Kidney capillary endothelial cell (primary cell): ENCODE measurements at regions not wholly inside any gene's neighbourhood (a gene's known extent, or its start where the extent isn't known, plus 50 kb on each side); places are given as distances from the start of the nearest gene placed in this dataset.
"Not testable (repeated sequence)": the region's sequence is repeated elsewhere in the genome, so short reads cannot be mapped to it uniquely, and the experiment has no call there.

Source experiments
- DNase-seq: peaks from one replicate; pipeline ENCODE4 v3.0.0-alpha.2; 2018; ENCODE audit warnings: low spot score

DNA sequence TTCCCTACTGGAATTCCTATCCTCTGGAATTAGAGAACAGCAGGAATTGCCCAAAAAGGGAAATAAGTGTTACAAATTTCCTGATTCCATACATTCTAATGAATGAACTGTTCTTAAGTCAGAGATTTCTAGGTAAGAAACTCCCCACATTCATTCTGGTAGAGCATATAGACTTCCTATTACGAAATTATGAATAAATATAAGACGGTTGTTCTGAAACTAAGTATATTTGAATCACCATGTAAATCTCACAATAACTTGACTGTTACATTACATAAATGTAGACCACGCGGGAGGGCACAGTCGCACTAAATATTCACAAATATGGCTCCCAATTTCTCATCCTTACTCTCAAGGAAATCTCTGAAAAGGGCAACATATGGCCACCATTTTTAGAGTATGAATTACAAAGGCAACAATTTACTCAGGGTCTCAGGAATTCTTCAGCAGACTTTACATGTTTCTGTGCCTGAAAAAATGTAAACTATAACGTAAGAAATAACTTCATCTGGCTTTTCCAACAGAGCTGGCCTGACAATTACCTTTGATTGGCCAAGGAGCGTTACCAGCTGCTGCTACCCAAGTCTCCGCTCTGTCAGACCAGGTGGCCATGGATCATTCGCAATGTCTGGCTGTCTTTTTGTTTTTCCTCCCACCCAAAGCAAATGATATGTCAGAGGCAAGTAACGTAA, 115.8 kb downstream of the MPP7 start:
- no peak for DNase-seq

DNA sequence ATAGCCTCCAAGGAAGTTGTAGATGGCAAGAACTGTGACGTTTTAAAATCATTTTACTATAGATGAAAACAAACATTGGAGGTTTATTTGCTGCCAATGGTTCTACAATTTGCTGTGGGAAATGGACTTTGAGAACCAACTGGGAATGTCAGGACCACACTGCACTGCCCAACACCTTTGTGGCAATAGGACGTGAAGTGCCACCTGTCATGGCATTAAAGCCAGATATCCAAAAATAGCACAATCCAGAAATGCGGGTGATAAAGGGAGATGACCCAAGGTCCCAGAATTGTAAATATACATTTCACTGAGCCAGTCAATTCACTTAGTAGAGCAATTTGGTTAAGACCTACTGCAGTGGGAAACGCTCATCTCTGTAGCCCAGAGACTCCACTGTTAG, 116.4 kb downstream of the MPP7 start:
- no peak for DNase-seq

DNA sequence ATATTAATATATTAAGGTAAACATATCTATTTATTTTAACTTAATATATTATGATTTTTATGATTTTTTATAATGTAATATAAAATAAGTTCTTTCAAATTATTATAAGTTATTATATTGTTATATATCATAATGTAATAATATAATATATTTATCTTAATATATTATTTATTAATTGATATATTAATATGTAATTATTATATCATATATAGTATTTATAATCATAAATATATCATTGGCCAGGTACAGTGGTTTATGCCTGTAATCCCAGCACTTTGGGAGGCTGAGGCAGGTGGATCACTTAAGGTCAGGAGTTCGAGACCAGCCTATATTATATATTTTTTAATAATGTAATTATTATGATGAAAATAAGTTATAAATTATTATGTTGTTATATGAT, 118.1 kb downstream of the MPP7 start:
- no peak for DNase-seq

DNA sequence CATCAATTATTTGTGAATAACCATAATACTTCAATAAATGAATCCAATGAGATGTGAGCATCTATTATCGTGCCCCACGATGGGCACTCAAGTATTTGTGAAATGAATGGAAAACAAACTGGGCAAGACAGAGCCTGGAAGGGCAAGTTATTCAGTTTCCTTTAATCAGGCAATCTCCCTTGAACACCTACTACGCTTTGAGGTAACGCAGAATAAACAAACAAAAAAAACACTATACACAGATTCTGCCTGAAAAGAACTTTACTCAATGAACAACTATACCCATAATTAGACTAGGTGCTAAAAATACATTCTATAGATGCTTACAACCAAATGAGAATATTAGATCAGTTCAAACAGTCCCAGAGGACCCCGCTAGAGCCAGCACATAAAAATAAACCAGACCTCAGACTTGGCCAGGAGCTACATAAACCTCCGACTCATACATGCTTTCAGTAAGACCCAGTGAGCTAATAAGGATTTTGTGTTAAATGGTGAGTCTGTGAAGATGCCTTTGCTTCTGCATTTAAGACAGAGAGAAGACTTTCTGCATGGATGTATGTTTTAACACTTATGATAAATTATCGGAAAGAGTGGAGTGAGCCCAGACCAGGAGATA, 121.3 kb downstream of the MPP7 start:
- no peak for DNase-seq

DNA sequence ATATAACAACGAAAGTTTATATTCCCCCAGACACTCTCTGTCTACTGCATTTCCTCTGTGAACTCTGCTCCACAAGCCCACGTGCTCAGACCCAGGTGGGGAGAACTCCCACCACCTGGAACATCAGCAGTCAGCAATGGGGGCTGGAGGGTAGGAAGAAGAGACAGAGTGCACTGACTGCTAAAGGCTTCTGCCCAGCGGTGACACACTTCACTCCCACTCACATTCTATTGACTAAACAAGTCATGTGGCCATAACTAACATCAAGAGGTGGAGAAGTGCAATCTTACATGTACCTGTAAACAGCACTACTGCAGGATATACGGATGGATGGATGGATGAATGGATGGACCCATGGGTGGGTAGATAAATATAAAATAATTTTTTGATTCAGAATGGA, 122.2 kb downstream of the MPP7 start:
- DNase-seq: no peak

DNA sequence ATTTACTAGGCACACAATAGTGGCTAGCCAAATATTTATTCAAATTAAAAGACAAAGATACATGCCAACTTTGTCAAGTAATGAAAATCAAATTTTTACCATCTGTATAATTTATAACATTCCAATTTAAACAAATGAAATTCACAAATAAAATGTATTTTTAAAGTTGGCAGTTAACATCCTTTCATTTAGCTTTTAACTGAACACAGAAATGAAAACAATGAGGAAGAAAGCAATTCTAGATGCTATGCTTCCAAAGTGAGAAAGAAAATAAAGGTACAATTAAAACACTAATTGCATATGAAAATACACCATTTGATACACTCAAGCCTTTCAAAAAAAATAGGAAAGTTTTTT, 123.1 kb downstream of the MPP7 start:
- no peak for DNase-seq

DNA sequence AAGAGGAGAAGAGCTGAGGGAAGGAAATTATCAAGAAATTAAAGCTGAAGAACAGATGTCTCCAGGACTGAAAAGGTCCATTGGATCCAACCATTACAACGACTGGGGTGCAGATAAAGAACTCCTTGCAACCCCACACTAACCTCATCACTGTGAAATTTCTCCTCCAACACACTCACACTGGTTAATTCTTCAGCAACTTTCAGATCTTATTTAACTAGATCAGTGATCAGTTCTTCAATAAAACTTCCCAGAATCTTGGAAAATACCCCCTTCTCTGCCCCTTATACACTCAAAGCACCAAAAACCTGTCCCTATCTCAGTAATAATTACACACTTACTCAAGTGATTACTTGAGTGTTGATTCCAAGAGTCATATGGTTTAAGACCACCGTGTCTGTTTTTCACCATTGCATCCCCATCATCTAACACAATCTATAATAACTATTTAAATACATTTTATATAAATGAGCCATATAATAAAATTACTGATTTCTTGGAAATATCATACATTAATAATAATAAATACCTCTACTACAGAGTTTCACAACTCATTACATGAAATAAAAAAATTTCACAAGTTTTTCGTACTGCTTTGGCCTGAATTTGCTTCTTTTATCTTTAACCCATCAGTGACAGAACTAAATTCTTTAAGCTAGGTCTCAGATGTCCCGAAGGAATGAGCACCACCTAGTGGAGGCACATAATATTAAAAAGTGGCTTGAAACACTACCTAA, 123.7 kb downstream of the MPP7 start:
- peak; percentile 60 for DNase-seq

DNA sequence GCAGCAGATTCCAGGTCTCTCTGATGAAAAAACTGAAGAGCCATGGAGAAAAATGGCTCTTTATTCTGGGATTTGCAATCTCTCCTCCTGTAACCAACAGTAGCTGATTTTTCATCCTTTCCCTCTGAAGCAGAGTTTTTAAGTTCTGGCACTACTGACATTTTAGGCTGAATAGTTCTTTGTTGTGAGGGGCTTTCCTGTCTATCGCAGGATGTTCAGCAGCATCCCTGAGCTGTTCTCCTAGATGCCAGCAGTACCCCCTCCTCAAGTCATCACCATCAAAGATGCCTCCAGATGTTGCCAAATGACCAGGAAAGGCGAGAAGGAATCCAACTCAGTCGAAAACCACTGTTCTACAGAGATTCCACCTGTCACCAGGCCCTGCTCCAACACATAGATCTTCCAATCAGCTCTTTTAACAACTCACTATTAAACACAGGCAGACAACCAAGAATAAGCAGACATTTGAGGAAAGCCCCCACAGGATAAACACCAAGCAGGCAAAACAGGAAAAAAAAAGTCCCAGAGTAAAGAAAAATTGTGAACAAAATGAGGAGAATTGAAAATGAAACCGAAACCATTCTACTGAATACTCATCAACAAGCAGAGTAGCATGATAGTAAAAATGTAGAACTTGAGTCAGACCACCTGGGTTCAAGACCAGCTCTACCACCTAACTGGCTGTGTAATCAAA, 124.8 kb downstream of the MPP7 start:
- DNase-seq: no peak

DNA sequence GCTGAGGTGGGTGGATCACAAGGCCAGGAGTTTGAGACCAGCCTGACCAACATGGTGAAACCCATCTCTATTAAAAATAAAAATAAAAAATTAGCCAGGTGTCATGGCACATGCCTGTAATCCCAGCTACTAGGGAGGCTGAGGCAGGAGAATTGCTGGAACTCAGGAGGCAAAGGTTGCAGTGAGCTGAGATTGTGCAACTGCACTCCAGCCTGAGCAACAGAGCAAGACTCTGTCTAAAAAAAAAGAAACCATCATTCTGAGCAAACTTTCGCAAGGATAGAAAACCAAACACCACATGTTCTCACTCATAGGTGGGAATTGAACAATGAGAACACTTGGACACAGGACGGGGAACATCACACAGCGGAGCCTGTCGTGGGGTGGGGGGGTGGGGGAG, 126.4 kb downstream of the MPP7 start:
- not testable (repeated sequence) for DNase-seq

DNA sequence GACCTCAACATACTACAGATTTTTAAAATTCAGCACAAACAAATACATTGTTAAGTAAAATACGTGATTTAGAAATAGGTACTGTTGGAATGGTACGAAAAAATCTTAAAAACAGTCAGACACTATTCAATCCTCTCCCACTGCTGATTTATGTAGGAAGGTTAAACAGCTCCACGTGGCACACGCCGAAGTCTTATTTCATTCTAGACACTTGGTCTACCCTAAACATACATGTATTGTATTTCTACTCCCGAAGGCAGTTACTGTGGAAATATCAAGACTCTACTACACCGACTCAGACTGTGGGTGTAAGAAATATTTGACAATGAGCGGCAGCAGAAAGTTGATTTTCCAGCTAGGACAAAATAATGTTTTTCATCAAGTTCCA, 130.6 kb downstream of the MPP7 start:
- no peak for DNase-seq

DNA sequence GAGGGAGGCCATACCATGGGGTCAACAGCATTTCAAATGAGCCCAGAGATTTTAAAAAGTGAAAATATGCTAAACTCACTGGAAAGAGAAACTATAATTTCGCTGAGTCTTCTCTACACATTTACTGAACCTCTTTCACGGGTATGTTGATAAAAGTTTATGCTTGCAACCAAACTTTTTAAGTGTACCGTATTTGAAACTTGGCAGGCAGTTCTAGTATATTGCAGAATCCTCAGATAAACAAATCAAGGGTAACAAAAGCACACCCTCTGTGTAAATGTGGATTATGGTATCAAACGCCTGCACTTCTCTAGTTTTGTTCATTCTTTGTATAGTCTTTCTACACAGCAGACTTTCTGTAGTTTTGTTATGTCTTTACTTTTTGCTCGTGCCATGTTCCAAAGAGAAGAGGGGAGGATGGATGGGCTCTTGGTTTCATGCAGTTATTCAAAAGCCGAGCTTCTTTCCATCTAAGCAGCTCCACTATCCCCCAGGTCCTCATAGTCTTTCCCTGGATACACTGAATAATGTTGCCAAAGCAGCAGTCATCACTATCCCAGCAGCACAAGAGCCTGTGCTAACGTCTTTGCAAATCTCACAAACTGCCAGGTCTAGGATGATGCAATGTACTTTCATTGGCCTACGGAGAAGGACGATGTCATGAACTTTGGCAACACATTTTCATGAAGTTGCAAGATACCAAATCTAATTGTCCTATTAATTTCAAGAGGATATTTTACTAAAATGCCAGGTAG, 131.2 kb downstream of the MPP7 start:
- no peak for DNase-seq

DNA sequence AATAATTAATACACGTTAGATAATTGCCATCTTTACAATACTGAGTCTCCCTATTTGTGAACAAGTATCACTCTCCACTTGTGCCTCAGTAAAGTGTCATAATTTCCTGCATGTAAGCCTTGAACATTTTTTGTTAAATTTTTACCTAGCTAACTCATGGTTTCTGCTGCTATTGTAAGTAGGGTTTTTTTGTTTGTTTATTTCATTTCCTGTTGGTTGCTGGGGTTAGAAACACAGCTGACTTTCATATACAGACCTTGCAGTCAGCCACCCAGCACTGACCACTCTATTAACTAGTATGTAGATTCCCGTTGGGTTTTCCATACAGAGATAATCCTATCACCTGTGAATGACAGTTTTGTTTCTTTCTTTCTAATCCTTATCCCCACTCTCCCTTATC, 133.3 kb downstream of the MPP7 start:
- DNase-seq: no peak

DNA sequence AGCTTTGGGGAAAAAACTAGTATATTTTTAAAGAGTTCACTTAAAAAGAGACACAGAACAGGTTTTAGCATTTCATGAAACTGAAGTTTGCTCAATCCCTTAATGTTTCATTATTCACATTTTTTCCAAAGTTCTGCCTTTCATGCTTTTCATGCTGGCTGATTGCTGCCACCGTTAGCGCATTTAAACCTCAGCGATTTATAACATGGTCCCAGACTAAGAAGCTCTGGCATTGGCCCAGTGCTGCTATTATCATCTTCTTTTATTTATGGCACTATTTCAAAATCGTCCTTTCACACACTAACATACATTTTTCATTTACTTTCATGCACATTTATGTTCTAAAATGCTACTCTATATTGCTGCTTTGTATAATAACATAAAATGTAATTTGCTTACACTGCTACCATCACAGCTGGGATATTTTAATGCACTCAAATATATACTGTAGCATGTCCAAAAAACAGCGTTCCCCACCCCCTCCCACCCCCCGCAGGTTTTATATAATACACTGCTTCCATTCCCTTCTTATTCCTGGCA, 141.9 kb downstream of the MPP7 start:
- DNase-seq: no peak

DNA sequence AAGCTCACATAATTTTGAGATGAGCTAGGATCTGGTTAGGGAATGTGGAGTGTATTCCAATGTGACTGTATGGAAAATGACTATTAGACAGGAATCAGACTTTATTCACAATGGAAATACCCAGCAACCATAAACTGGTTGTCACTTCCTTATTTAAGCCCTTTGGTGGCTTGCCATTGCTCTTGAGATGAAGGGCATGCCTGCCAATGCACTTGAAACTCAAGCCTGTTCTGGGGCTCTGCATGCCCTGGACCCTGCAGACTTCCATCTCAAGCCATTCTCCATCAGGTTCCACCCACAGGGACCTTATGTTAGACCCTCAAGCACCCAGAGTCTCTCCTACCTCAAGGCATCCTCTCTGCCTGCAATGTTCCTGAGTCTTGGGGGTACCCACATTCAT, 145.5 kb downstream of the MPP7 start:
- DNase-seq: no peak

DNA sequence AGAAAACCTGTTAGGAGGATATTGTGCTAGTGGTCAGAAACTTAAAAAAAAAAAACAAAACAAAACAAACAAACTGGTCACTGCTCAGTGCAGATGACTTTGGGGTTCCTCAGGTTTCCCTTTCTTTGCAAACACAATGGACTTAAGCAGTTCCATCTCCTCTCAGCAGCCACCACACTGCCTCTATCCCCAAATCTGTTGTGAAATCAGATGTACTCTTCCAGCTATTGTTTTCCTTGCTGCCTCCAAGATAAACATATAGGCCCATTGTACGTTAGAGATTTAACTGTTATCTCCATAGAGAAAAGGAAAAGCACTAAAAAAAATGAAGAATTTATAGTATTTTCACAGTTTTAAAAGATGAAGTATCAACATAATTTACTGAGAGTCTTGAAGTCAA, 147.1 kb downstream of the MPP7 start:
- DNase-seq: no peak

DNA sequence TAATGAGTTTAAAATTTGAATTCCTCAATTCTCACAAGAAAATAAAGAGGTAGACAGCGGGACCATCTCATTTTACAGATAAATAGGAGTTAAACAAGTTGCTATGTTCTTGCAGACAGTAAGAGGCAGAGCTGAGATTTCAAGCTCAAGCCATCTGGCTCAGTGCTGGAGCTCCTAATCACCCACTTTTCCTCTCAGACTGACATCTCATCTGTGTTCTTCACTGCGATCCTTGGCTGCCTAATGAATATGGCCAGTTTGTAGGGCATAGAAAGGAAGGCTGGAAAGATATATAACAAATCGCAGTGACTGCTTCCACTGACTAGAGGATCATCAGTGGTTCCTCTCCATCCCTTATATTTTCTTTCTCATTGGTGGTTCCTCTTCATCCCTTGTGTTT, 151.2 kb downstream of the MPP7 start:
- DNase-seq: no peak

DNA sequence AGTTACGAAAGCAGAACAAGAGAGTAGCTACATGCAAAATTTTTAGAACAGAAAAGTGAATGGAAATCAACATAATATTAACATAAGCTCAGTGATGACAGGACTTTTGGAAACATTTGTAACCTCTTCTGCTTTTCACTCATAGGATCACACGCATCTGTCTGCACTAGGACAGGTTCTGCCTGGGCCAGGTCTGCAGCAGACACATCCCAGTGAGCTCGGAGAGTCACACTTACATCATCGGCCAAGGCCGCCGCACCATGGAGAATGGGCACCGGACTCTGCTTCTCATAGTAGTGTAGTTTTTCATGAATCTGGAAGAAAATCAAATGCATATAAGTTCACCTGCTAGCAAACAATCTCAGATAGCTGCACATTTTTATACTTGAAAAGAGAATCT, 150.9 kb upstream of the ODAD2 start:
- no peak for DNase-seq

DNA sequence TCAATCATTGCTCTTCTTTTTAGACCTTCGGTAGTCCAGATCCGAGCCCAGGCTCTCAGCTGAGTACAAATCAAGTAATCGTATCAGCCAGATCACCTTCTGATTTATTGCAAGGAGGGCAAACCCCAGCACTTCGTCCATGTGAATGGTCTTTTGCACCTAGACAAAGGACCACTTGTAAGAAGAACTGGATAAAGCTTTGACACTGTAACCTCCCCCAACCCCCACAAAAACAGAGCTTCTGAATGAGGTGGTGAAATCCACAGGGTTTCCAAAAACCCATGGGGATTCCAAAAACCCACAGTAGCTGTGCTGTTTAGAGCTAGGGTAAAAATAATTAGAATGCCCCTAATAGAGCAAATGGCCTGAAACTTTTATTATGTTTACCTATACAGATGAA, 148.8 kb upstream of the ODAD2 start:
- no peak for DNase-seq

DNA sequence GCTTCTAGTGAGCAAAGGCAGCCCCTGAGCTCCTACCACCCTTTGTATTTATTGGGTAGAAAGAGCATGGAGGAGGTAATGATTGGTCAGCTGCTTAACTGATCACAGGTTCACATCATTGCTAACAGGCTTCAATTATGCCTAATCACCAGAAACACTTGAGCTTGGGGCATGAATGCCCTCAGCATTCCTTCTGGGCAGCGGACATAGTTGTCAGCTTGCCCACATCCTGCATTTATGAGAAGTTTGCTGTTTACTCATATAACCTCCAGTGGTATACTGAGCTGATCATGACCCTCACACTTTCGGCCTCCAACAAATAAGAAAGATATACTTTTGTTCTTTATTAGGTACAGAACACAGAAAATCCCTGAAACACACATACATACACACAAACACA, 140.3 kb upstream of the ODAD2 start:
- no peak for DNase-seq

DNA sequence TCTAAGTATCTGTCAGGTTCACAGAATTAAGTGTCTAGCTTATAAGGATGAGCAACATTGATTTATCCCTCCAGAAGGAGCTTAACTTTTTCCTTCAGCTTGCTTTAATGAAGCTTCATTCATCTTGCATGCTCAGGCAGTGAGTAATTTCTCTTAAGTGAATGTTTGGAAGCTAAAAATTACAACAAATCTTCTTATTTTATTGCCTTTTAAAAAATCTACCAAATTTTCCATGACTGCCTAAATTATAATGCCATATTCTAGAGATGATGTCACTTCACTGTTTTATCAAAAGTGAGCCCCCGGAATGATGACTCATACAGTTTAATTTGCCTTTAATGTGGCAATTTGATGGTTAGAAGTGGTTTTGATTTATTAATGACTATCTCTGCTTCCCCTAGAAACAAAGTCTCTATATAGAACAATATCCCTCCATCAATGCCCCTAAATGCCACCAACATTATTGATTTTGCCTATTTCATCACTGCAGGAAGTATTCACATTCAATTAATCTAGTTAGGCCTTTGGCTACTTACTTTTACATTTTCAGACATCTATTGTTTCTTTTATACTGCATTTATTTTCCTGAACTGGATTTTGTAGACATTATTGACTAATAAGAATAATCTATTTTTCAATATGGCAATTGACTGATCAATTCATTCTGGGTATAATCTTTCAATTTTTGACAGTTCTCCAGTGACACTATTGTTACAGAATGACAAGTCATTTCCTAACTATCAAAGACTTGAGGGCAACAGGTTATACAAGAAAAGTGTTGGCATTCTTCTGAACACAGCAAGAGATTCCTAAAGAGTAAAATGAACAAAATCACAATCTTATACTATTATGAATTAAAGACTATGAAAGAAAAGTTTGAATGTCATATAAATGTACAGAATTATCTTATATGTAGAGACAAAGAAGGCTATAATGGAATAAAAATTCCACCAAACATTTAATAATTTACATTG, 139.3 kb upstream of the ODAD2 start:
- DNase-seq: no peak

DNA sequence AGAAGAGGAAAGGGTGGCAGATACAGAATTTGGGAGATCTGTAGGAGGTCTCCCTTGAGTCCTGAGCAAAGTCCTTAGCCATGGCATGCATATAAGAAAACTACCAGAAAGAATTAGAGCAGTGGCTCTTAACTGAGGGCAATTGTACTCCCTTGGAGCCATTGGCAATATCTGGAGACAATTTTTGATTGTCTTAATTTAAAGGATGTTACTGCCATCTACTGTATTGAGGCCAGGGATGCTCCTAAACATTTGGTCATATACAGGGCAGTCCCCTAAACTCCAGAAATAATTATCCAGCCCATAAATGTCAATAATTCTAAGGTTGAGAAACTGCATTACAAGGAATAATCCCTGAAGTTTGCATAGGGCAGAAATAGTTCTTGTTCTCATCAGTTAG, 136.4 kb upstream of the ODAD2 start:
- DNase-seq: no peak
